H1 (cell line): ENCODE measurements at regions not wholly inside any gene's neighbourhood (a gene's known extent, or its start where the extent isn't known, plus 50 kb on each side); places are given as distances from the start of the nearest gene placed in this dataset.
A peak's percentile ranks its signal among the peaks of the same experiment; 100 is the strongest.

Experiments used
- CTCF ChIA-PET: fragments of 300-600 bp; sonication (Branson Sonifier 250); formaldehyde crosslinking; loops from one replicate; lab custom pipeline; 2021; ENCODE audit not compliant: partially characterized antibody; lab: Charles Lee
- POLR2A ChIA-PET: fragments of 300-600 bp; sonication (Branson Sonifier 250); formaldehyde crosslinking; loops from one replicate; lab custom pipeline; 2021; ENCODE audit warnings: inconsistent platforms; ENCODE audit not compliant: partially characterized antibody; lab: Charles Lee
- DNase-seq, 2 experiments: peaks; one replicate each; pipeline versions ENCODE4 v3.0.0 to v3.0.0-alpha.2; 2010 to 2022; ENCODE audit warnings: low spot score in 2 of 2, low read depth in 1 of 2, mixed read lengths in 1 of 2
- FAIRE-seq: peaks from 2 replicates; lab custom pipeline; 2011; peaks lifted over from hg19 to GRCh38; lab: Jason Lieb, UNC
- H2AFZ ChIP-seq: 2 replicates; pipeline ENCODE4 v1.8.1; 2012; ENCODE audit warnings: low read length, inconsistent platforms
- H2AK5ac ChIP-seq: 2 replicates; pipeline ENCODE4 v1.6.1; 2013; ENCODE audit warnings: low read depth, low read length
- H2BK120ac ChIP-seq: replicated peaks from 2 replicates; pipeline ENCODE3; 2013; ENCODE audit warnings: low read depth, low read length, inconsistent platforms
- H2BK12ac ChIP-seq: 2 replicates; pipeline ENCODE4 v1.6.1; 2013; ENCODE audit warnings: low read depth, low read length
- H2BK15ac ChIP-seq: 2 replicates; pipeline ENCODE4 v1.6.1; 2013; ENCODE audit warnings: low read length
- H2BK20ac ChIP-seq: 2 replicates; pipeline ENCODE4 v1.6.1; 2013; ENCODE audit warnings: low read length
- H2BK5ac ChIP-seq: 2 replicates; pipeline ENCODE4 v1.6.1; 2013; ENCODE audit warnings: low read depth, low read length
- H3K14ac ChIP-seq: 2 replicates; pipeline ENCODE4 v1.6.1; 2013; ENCODE audit warnings: inconsistent platforms; ENCODE audit not compliant: insufficient read length
- H3K18ac ChIP-seq: 2 replicates; pipeline ENCODE4 v1.6.1; 2013; ENCODE audit warnings: low read length; ENCODE audit errors: extremely low read depth
- H3K23ac ChIP-seq: 2 replicates; pipeline ENCODE4 v1.6.1; 2013; ENCODE audit warnings: inconsistent platforms; ENCODE audit not compliant: insufficient read length
- H3K23me2 ChIP-seq: 2 replicates; pipeline ENCODE4 v1.6.1; 2013; ENCODE audit warnings: low read depth, low read length
- H3K27ac ChIP-seq: 2 replicates; pipeline ENCODE4 v1.6.1; 2011; ENCODE audit warnings: low read depth, low read length, inconsistent platforms
- H3K27me3 ChIP-seq, 4 experiments: replicated peaks in 1 of 4; 1 replicate in 1 of 4; 2 replicates in 3 of 4; pipeline versions ENCODE4 v1.6.1 to v1.8.1; 2011 to 2013; ENCODE audit warnings: low read length in 3 of 4, mild to moderate bottlenecking in 3 of 4, inconsistent platforms in 2 of 4, mixed read lengths in 2 of 4, moderate library complexity in 1 of 4; ENCODE audit not compliant: control insufficient read depth in 3 of 4, insufficient read depth in 3 of 4; ENCODE audit errors: extremely low read depth in 1 of 4
- H3K36me3 ChIP-seq, 4 experiments: 2 replicates each; pipeline versions ENCODE4 v1.6.1 to v1.8.1; 2011 to 2013; ENCODE audit warnings: mild to moderate bottlenecking in 4 of 4, low read length in 3 of 4, moderate library complexity in 2 of 4, control low read depth in 1 of 4, inconsistent platforms in 1 of 4; ENCODE audit not compliant: insufficient read depth in 4 of 4, control insufficient read depth in 2 of 4
- H3K4ac ChIP-seq: replicated peaks from 2 replicates; pipeline ENCODE3; 2013; ENCODE audit warnings: low read length, low read depth, mixed read lengths, inconsistent platforms; ENCODE audit not compliant: insufficient read length
- H3K4me1 ChIP-seq, 4 experiments: replicated peaks in 1 of 4; 1 replicate in 1 of 4; 2 replicates in 3 of 4; pipeline versions ENCODE4 v1.6.1 to v1.8.1; 2011 to 2013; ENCODE audit warnings: low read length in 3 of 4, inconsistent platforms in 2 of 4, mixed read lengths in 1 of 4; ENCODE audit not compliant: insufficient read depth in 4 of 4, control insufficient read depth in 3 of 4
- H3K4me2 ChIP-seq, 2 experiments: 2 replicates each; pipeline versions ENCODE4 v1.6.1 to v1.8.1; 2011 to 2013; ENCODE audit warnings: low read depth in 2 of 2, low read length in 2 of 2, control low read depth in 1 of 2, inconsistent platforms in 1 of 2, mild to moderate bottlenecking in 1 of 2; ENCODE audit not compliant: insufficient read depth in 1 of 2
- H3K4me3 ChIP-seq, 4 experiments: fragments of 200-600, 300-600 bp in 1 of 4; sonication (generic), shearing (Covaris generic), sonication (Bioruptor Twin) in 1 of 4; 2 replicates each; pipeline versions ENCODE4 v1.5.1 to v1.8.1; 2011 to 2016; ENCODE audit warnings: low read length in 4 of 4, low read depth in 3 of 4, control low read depth in 2 of 4, inconsistent platforms in 2 of 4, mild to moderate bottlenecking in 2 of 4, mixed read lengths in 1 of 4, moderate library complexity in 1 of 4; ENCODE audit not compliant: insufficient read depth in 2 of 4; ENCODE audit errors: extremely low read depth in 1 of 4
- H3K56ac ChIP-seq: replicated peaks from 2 replicates; pipeline ENCODE3; 2013; ENCODE audit warnings: low read depth, mild to moderate bottlenecking, mixed read lengths, low read length, inconsistent platforms; ENCODE audit not compliant: insufficient read length
- H3K79me1 ChIP-seq: 2 replicates; pipeline ENCODE4 v1.6.1; 2013; ENCODE audit warnings: low read depth, low read length, control low read depth
- H3K79me2 ChIP-seq, 2 experiments: 2 replicates each; pipeline versions ENCODE4 v1.6.1 to v1.8.1; 2012 to 2013; ENCODE audit warnings: low read length in 2 of 2, mild to moderate bottlenecking in 2 of 2, inconsistent platforms in 1 of 2; ENCODE audit not compliant: insufficient read depth in 2 of 2, control insufficient read depth in 1 of 2
- H3K9ac ChIP-seq, 4 experiments: replicated peaks in 1 of 4; 1 replicate in 1 of 4; 2 replicates in 3 of 4; pipeline versions ENCODE4 v1.6.1 to v1.8.1; 2011 to 2013; ENCODE audit warnings: low read depth in 3 of 4, low read length in 3 of 4, control low read depth in 2 of 4, mild to moderate bottlenecking in 2 of 4, moderate library complexity in 2 of 4, inconsistent platforms in 1 of 4; ENCODE audit errors: extremely low read depth in 1 of 4
- H3K9me3 ChIP-seq, 2 experiments: 2 replicates each; pipeline versions ENCODE4 v1.6.1 to v1.8.1; 2012 to 2013; ENCODE audit warnings: mild to moderate bottlenecking in 2 of 2, moderate library complexity in 2 of 2, control low read depth in 1 of 2, inconsistent platforms in 1 of 2, low read depth in 1 of 2, low read length in 1 of 2, mixed read lengths in 1 of 2; ENCODE audit not compliant: insufficient read depth in 2 of 2
- H4K20me1 ChIP-seq, 2 experiments: replicated peaks in 1 of 2; 2 replicates each; pipeline versions ENCODE3 to v1.8.1; 2011 to 2013; ENCODE audit warnings: inconsistent platforms in 2 of 2, low read length in 2 of 2, mild to moderate bottlenecking in 1 of 2; ENCODE audit not compliant: insufficient read depth in 2 of 2, control insufficient read depth in 1 of 2
- H4K5ac ChIP-seq: 2 replicates; pipeline ENCODE4 v1.6.1; 2013; ENCODE audit warnings: low read length, low read depth, mixed read lengths, inconsistent platforms; ENCODE audit not compliant: insufficient read length
- H4K8ac ChIP-seq: 2 replicates; pipeline ENCODE4 v1.8.0; 2013; ENCODE audit warnings: mild to moderate bottlenecking, moderate library complexity, low read length, inconsistent platforms; ENCODE audit not compliant: insufficient read depth; ENCODE audit errors: extremely low read depth
- H4K91ac ChIP-seq: replicated peaks from 2 replicates; pipeline ENCODE3; 2013; ENCODE audit warnings: low read length, mixed read lengths, inconsistent platforms; ENCODE audit not compliant: insufficient read length
- BCL11A ChIP-seq, 2 experiments: IDR thresholded peaks; one replicate each; pipeline ENCODE4 v1.6.1; 2011; ENCODE audit warnings: low read depth in 2 of 2, low read length in 2 of 2, mild to moderate bottlenecking in 2 of 2
- CHD1 ChIP-seq: IDR thresholded peaks from 2 replicates; pipeline ENCODE4 v1.6.1; 2012; ENCODE audit warnings: low read depth, low read length, improper control_type of control experiment
- CHD2 ChIP-seq: IDR thresholded peaks from 2 replicates; pipeline ENCODE4 v1.6.1; 2012; ENCODE audit warnings: low read length, improper control_type of control experiment
- HDAC6 ChIP-seq: IDR thresholded peaks from one replicate; pipeline ENCODE4 v1.7.1; 2012; ENCODE audit warnings: low read depth, mild to moderate bottlenecking, inconsistent platforms, low read length, moderate library complexity
- KDM1A ChIP-seq: fragments of 200-600, 300-600 bp; sonication (generic); IDR thresholded peaks from 2 replicates; pipeline ENCODE4 v1.7.1; 2016; ENCODE audit warnings: mild to moderate bottlenecking, low read length, borderline replicate concordance
- MAFK ChIP-seq: IDR thresholded peaks from 2 replicates; pipeline ENCODE4 v1.6.1; 2012; ENCODE audit warnings: low read depth, mild to moderate bottlenecking, improper control_type of control experiment, low read length
- RAD21 ChIP-seq, 2 experiments: IDR thresholded peaks in 1 of 2; conservative IDR thresholded peaks in 1 of 2; 2 replicates each; pipeline ENCODE4 v1.6.1; 2011; ENCODE audit warnings: low read depth in 2 of 2, low read length in 2 of 2, improper control_type of control experiment in 1 of 2, inconsistent platforms in 1 of 2, mild to moderate bottlenecking in 1 of 2, moderate library complexity in 1 of 2
- RBBP5 ChIP-seq: IDR thresholded peaks from 2 replicates; pipeline ENCODE4 v1.7.1; 2012; ENCODE audit warnings: low read depth, mild to moderate bottlenecking, inconsistent platforms, low read length, moderate library complexity, borderline replicate concordance
- SAP30 ChIP-seq: fragments of 300-600 bp; sonication (generic); IDR thresholded peaks from 2 replicates; pipeline ENCODE4 v1.7.1; 2012; ENCODE audit warnings: low read length, moderate library complexity, mild to moderate bottlenecking, inconsistent platforms; ENCODE audit not compliant: insufficient read depth, insufficient replicate concordance
- SUZ12 ChIP-seq: fragments of 200-600 bp; sonication (generic); IDR thresholded peaks from 2 replicates; pipeline ENCODE4 v1.6.1; 2012; ENCODE audit warnings: mild to moderate bottlenecking, inconsistent platforms, low read length, moderate library complexity, mixed read lengths
- USF2 ChIP-seq: IDR thresholded peaks from 2 replicates; pipeline ENCODE4 v1.6.1; 2011; ENCODE audit warnings: low read length, improper control_type of control experiment
- ZNF274 ChIP-seq: IDR thresholded peaks from 2 replicates; pipeline ENCODE4 v1.7.0; 2012; ENCODE audit warnings: low read length, borderline replicate concordance; ENCODE audit errors: extremely low read depth
- WGBS, 2 experiments: shearing (Covaris generic) in 1 of 2; methylation state at CpG; one replicate each; pipeline versions ENCODE4 v1.1.6 to v1.1.7; 2013 to 2015; ENCODE audit warnings: low lambda C conversion rate in 2 of 2, mixed read lengths in 2 of 2, inconsistent platforms in 1 of 2, low coverage in 1 of 2, missing lambda C conversion rate in 1 of 2; ENCODE audit not compliant: insufficient replicate concordance in 2 of 2, insufficient coverage in 1 of 2, insufficient read length in 1 of 2; ENCODE audit errors: extremely low coverage in 1 of 2, missing lambda C conversion rate in 1 of 2; 5-methylcytosine and 5-hydroxymethylcytosine counted together
- TF ChIP-seq, protein P1 (sequence below): IDR thresholded peaks from 2 replicates; pipeline ENCODE4 v1.6.1; 2012; ENCODE audit warnings: inconsistent platforms

DNA sequence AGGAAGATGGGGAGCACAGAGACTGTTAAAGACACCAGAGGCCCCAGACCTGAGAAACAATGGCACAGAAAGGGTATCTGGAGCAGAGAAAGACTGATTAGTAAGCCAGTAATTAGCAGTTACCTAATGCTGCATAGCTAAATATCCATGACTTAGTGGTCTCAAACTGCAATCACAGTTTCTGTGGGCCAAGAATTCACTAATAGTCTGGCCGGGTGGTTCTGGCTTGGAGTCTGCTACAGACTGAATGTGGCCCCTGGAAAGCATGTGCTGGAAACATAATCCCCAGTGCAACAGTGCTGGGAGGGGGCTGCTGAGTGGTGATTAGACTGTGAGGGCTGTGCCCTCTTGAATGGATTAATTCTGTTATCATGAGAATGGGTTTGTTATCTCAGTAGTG lies 54.1 kb upstream of the VSX1 start:
- FAIRE-seq (no peak), DNase-seq (no peak)
- Histone ChIP-seq H2BK15ac (no peak overlapping the region), H2AK5ac (0 out of 2 replicates have a peak overlapping the region, but pooled peaks have one; percentile 24), H3K14ac (no peak overlapping the region), H3K56ac (no peak overlapping the region), H2BK5ac (no peak overlapping the region), H3K9ac (no peak overlapping the region), H2AFZ (no peak overlapping the region), H3K23me2 (no peaks in the 10 kb centered on the region; the same call in 1 of the 2 replicates), H4K20me1 (no peaks in the 10 kb centered on the region), H3K4ac (no peak overlapping the region), H3K4me1 (no peaks in the 10 kb centered on the region), H2BK120ac (no peak overlapping the region), H3K79me2 (no peaks in the 10 kb centered on the region), H2BK20ac (no peak overlapping the region), H2BK12ac (no peak overlapping the region), H4K8ac (no peak overlapping the region), H3K27ac (no peak overlapping the region), H3K79me1 (no peaks in the 10 kb centered on the region), H3K36me3 (no peaks in the 10 kb centered on the region), H3K4me2 (no peak overlapping the region), H4K5ac (no peak overlapping the region), H3K4me3 (no peak overlapping the region), H4K91ac (no peak overlapping the region), H3K23ac (no peak overlapping the region), H3K18ac (no peak overlapping the region; the same call in 1 of the 2 replicates), H3K9me3 (no peaks in the 10 kb centered on the region), H3K27me3 (no peaks in the 10 kb centered on the region)
- 92% methylated on average over 1 of the region's 1 CpG; no CpG with 5 or more reads in 1 of the 2 experiments for WGBS, 2 experiments
- no peak for TF ChIP-seq ZNF274
- no peak for TF ChIP-seq KDM1A
- no peak for TF ChIP-seq RAD21 (IDR thresholded peaks at IDR 0.05 in 1 of 2, conservative IDR thresholded peaks at IDR 0.05 in 1 of 2; ENCODE audit: low read depth in 2 of 2, low read length in 2 of 2)
- TF ChIP-seq MAFK: no peak
- TF ChIP-seq, protein P1, sequence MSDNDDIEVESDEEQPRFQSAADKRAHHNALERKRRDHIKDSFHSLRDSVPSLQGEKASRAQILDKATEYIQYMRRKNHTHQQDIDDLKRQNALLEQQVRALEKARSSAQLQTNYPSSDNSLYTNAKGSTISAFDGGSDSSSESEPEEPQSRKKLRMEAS: no peak
- no peak for TF ChIP-seq USF2
- TF ChIP-seq HDAC6: no peak
- no peak for TF ChIP-seq BCL11A (IDR thresholded peaks at IDR 0.05; ENCODE audit: low read depth in 2 of 2, low read length in 2 of 2)
- no peak for TF ChIP-seq RBBP5
- no peak for TF ChIP-seq CHD2
- no peak for TF ChIP-seq SUZ12
- TF ChIP-seq CHD1: no peak
- TF ChIP-seq SAP30: no peak
- ChIA-PET POLR2A (interaction anchor here (0.7 kb wide), 1 partner anchor 116 kb away, joined by 3 read pairs; no protein-coding TSS in a partner anchor), CTCF (interaction anchor here (0.6 to 1.8 kb wide), 3 partner anchors 13 to 85 kb away, joined by 3 to 6 read pairs (median 4); no protein-coding TSS in a partner anchor)
